GM18502 (cell line): ENCODE measurements at regions not wholly inside any gene's neighbourhood (a gene's known extent, or its start where the extent isn't known, plus 50 kb on each side); places are given as distances from the start of the nearest gene placed in this dataset.

Experiments
- ATAC-seq: cut with Tn5 transposase; IDR thresholded peaks from one replicate; pipeline ENCODE4 v1.9.1; 2021; ENCODE audit warnings: mild to moderate bottlenecking; ENCODE audit not compliant: unreplicated experiment, poor library complexity

DNA sequence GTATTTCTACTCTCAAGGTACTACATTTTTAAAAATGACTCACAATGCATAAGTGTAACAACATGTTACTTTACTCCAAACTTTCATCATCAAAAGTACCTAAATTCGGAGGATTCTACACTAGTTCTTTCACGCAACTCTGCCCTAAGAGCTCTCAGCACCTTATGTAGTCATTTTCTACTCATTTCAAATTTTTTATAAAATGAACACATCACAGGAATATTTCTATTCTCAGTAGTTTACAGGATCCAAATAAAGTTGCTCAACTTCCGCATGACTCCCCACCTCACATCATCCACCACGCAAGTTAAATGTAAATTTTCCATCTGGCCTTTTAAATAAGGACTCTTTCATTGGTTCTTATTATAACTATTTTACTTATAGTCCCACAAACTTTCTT, 344.9 kb upstream of the MANEA start:
- ATAC-seq = no peak

GRCh38 chr6:95233879-95234278, 343.5 kb upstream of the MANEA start:
- no peak for ATAC-seq

- no peak for ATAC-seq
Measured at GRCh38 chr6:95240514-95240913, 336.8 kb upstream of the MANEA start.

DNA sequence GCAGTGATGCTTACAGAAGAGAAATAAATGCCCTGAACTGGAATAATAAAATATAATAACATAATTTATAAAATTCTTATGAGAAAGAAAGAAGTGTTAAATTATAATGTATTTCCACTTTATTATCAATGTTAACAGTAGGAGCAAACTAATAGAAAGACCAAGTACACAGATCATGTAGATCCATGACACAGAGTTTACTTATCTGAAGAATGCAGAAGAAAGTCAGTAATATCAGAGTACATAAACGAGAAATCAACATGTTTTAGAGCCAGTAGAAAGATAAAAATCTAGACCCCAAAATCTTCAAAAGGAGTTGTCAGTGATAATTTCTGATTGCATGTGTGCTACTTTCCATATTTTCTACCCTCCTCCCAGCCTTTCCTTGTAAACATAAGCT, 334.8 kb upstream of the MANEA start:
- no peak for ATAC-seq

DNA sequence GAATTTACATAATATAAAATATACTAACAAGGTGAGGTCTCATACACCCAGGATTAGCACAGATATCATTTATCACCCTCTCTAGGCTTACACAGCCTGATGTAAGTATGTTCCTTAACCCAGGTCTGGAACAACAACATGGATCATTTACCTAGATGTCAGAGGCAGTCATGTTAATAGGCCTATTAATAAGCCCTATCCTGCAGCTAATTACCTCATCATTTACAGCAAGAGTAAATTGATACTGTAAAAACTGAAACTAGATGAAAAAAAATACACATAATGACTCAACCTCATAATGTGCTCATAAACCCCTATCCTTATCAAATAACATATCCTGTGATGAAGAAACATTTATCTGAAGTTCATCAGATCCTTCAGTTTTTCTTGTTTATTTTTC, 334.3 kb upstream of the MANEA start:
- ATAC-seq = no peak

GRCh38 chr6:95244751-95245150, 332.6 kb upstream of the MANEA start:
- no peak for ATAC-seq

GRCh38 chr6:95248499-95248898, 328.8 kb upstream of the MANEA start:
- no peak for ATAC-seq

DNA sequence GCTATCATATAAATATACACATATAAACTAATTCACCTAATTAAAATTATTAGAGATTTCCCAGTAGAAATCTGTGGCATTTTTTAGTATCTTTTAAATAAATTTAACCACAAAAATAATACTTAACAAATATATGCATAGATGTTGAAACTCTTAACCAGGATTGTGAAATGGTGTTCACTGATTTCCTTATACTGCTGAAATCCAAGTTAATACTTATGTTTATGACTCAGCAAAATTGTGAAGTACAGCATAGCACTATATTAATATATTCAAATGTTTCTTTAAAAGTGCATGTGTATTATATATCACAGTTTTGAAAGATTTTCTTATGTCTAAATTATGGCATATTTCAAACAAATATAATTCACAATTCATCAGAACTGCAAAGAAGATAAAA, 328.2 kb upstream of the MANEA start:
- no peak for ATAC-seq

DNA sequence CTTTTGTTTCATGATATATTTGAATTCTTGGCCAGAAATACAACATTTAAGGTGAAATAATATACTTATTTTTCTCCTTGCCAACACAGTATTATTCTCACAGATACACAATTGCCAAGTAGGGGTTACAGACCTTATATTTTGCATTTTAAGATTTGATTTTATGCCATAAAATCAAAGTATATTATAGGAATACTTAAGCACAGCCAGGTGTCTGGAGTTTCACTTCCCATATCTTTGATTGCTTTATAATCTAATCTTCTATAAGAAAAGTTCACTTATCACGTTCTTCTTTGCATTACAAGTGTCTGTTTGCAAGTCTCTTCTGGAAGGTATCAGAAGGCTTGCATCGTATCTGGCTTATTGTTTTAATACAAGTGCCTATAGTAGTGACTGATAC, 327.7 kb upstream of the MANEA start:
- ATAC-seq = no peak

DNA sequence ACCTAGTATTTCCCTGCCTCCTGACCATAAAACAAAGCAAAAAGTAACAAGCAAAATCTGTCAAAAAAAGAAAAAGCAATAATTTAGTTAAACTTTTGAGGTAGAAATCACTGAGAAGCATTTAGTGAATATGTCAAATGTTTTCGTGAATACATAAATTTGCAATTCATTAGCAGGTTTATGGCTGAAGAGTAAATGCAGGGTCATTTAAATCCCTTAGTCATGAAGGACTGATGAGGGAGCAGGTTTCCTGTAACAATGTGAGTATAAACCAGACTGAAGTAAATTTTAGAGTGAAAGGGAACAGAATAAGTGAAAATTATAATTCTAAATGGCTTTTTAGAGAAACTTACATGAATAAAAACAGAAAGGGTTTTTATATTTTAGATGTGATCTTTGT, 313.5 kb upstream of the MANEA start:
- no peak for ATAC-seq

GRCh38 chr6:95266537-95267258, 310.6 kb upstream of the MANEA start:
- ATAC-seq = no peak

- ATAC-seq = no peak
Measured at GRCh38 chr6:95274686-95275235, 302.6 kb upstream of the MANEA start.

GRCh38 chr6:95279616-95280015, 297.7 kb upstream of the MANEA start:
- ATAC-seq = no peak

DNA sequence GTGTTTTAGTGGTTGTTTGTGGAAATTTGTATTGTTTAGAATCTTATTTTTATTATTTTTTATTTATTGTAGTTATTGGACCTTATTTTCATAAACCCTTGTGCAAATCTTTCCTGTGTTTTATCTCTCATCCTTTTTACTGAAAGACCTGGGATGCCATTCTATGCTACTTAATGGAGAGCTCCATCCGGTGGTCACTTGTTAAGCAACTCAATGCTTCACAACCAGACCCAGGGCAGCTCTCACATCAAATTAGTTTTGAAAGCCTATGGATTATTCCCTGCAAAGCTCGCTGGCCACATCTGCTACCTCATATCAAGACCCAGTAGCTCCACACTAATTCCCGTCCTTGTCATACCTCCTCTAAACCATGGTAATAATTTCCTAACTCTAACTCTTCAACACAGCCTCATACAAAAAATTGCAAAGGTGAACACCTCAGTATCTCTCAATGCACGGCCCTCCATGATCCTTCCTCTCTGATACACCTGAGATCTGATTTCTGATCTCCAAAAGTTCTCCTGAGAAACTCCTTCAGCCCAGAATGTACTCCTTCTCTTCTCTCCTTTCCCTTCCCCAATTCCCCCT, 296.6 kb upstream of the MANEA start:
- no peak for ATAC-seq

DNA sequence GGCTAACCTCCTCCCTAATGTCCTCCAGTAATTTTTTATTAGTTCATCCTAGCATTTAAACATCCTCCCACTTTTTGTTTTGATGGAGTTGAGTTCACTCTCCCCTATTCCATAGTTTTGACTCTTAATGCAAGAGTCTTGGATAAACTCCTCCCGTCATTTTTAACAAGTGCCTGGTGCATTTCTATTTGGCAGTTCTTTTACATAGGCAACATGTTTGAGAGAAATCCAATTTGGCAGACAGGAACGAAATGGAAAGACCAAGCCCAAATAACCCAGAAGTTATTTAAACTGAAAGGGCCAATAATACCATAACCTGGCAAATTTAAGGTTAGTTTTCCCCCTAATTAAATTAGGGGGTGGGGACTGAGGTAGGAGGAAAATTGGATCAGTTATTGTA, 291.5 kb upstream of the MANEA start:
- no peak for ATAC-seq

GRCh38 chr6:95286874-95287273, 290.5 kb upstream of the MANEA start:
- ATAC-seq = no peak

GRCh38 chr6:95288251-95288650, 289.1 kb upstream of the MANEA start:
- ATAC-seq = no peak

DNA sequence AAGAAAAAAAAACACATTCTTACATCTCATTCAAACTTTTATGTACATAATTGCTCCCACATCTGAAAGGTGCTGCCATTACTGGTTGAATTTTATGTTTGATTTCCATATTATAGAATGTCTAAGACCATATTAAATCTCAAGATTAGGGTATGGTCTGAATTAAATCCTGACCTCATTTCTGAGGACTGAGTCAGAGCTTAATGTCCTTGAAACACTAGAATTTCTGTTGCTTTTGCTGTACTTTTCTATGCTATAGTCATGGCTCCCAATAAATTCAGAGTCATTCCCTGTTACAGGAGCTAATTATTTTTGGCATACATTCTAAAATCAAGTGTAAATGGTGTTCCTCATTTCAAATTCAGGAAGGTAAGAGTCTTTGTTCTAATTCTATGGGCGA, 285.3 kb upstream of the MANEA start:
- no peak for ATAC-seq

DNA sequence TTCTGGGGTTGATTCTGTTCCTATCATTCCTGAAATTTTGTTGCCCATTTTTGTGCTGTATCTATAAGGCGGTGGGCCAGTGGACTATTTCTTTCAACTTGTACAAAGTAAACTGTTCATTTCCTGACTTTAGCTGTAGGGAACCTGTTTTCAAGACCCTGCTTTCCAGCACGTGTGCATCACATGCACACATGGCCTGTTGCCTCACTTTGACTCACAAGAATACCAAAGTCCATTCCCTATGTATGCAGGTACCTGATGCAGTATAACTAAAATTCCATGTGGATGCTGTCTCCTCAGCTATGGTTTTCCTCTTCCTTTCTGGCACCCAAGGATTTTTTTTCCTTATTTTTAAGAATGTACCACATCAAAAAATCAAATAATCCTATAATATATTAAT, 284.1 kb upstream of the MANEA start:
- no peak for ATAC-seq

- no peak for ATAC-seq
Measured at GRCh38 chr6:95294043-95294442, 283.3 kb upstream of the MANEA start.

DNA sequence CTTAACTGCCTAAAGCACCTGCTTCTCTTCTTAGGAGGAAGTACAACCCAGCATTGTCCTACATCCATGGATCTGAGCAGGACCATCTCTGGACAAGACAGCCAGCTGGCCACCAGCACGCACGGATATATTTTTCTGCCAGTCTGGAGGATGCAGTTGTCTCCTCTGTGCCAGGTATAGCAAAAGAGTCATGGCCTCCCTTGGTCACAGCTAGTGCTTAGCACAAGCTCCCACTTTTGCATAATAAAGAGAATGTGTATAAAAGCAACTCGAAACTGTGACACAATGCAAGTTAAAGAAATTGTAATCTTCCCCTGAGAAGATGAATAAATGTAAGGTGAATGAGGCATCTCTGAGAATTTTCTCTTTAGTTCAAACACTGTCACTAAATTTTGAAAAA, 267.8 kb upstream of the MANEA start:
- ATAC-seq = no peak

GRCh38 chr6:95318137-95318536, 259.2 kb upstream of the MANEA start:
- ATAC-seq = no peak
